DND-41 (cell line): ENCODE measurements at regions not wholly inside any gene's neighbourhood (a gene's known extent, or its start where the extent isn't known, plus 50 kb on each side); places are given as distances from the start of the nearest gene placed in this dataset.

Experiments used
- ATAC-seq: fragments of 200-7000 bp; cut with Tn5 transposase; 3 replicates; pipeline ENCODE4 v1.9.1; 2021; ENCODE audit warnings: low read depth; ENCODE audit not compliant: insufficient read depth
- DNase-seq: peaks from one replicate; pipeline ENCODE4 v3.0.0-alpha.2; 2020
- H2AFZ ChIP-seq: 2 replicates; pipeline ENCODE4 v1.6.0; 2012; ENCODE audit warnings: low read depth, low read length
- H3K27ac ChIP-seq: 2 replicates; pipeline ENCODE4 v1.5.1; 2012; ENCODE audit warnings: low read length, inconsistent platforms
- H3K27me3 ChIP-seq: fragments of 200-600 bp; sonication (generic); 2 replicates; pipeline ENCODE4 v1.6.0; 2012; ENCODE audit warnings: low read length, mild to moderate bottlenecking, inconsistent platforms; ENCODE audit not compliant: insufficient read depth, poor library complexity
- H3K36me3 ChIP-seq: 2 replicates; pipeline ENCODE4 v1.5.1; 2012; ENCODE audit warnings: low read length, inconsistent platforms; ENCODE audit not compliant: insufficient read depth
- H3K4me1 ChIP-seq: 2 replicates; pipeline ENCODE4 v1.5.1; 2012; ENCODE audit warnings: mild to moderate bottlenecking, low read length; ENCODE audit not compliant: insufficient read depth
- H3K4me2 ChIP-seq: 2 replicates; pipeline ENCODE4 v1.6.0; 2012; ENCODE audit warnings: mild to moderate bottlenecking, moderate library complexity, low read length, inconsistent platforms; ENCODE audit not compliant: insufficient read depth
- H3K4me3 ChIP-seq, 2 experiments: fragments of 200-600 bp in 1 of 2; shearing (Covaris generic) in 1 of 2; 2 replicates each; pipeline ENCODE4 v1.5.1; 2012 to 2016; ENCODE audit warnings: inconsistent platforms in 2 of 2, low read length in 2 of 2, mild to moderate bottlenecking in 2 of 2, low read depth in 1 of 2, moderate library complexity in 1 of 2
- H3K79me2 ChIP-seq: 2 replicates; pipeline ENCODE4 v1.6.0; 2012; ENCODE audit warnings: low read length, inconsistent platforms; ENCODE audit not compliant: insufficient read depth
- H3K9ac ChIP-seq: 2 replicates; pipeline ENCODE4 v1.6.0; 2012; ENCODE audit warnings: low read depth, mild to moderate bottlenecking, inconsistent platforms, low read length, moderate library complexity
- H3K9me3 ChIP-seq: 2 replicates; pipeline ENCODE4 v1.5.1; 2012; ENCODE audit warnings: low read length, moderate library complexity, mild to moderate bottlenecking, inconsistent platforms; ENCODE audit not compliant: insufficient read depth, severe bottlenecking
- H4K20me1 ChIP-seq: 2 replicates; pipeline ENCODE4 v1.6.0; 2012; ENCODE audit warnings: low read length; ENCODE audit not compliant: insufficient read depth
- EZH2 ChIP-seq: IDR thresholded peaks from 3 replicates; pipeline ENCODE4 v1.6.1; 2012; ENCODE audit warnings: borderline replicate concordance, low read depth, mild to moderate bottlenecking, moderate library complexity, low read length, inconsistent platforms; ENCODE audit not compliant: severe bottlenecking
- TF ChIP-seq, protein P1 (sequence below): IDR thresholded peaks from 2 replicates; pipeline ENCODE4 v1.5.1; 2012; ENCODE audit warnings: borderline replicate concordance, low read length, moderate library complexity, mild to moderate bottlenecking; ENCODE audit not compliant: poor library complexity, severe bottlenecking; ENCODE audit errors: extremely low read depth

GRCh38 chr6:6926856-6927255 is 180.9 kb upstream of the RREB1 start:
- H3K9ac ChIP-seq = no peak overlapping the region
- TF ChIP-seq EZH2 = no peak
- TF ChIP-seq, protein P1, sequence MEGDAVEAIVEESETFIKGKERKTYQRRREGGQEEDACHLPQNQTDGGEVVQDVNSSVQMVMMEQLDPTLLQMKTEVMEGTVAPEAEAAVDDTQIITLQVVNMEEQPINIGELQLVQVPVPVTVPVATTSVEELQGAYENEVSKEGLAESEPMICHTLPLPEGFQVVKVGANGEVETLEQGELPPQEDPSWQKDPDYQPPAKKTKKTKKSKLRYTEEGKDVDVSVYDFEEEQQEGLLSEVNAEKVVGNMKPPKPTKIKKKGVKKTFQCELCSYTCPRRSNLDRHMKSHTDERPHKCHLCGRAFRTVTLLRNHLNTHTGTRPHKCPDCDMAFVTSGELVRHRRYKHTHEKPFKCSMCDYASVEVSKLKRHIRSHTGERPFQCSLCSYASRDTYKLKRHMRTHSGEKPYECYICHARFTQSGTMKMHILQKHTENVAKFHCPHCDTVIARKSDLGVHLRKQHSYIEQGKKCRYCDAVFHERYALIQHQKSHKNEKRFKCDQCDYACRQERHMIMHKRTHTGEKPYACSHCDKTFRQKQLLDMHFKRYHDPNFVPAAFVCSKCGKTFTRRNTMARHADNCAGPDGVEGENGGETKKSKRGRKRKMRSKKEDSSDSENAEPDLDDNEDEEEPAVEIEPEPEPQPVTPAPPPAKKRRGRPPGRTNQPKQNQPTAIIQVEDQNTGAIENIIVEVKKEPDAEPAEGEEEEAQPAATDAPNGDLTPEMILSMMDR = no peak
- H3K4me2 ChIP-seq = no peak overlapping the region
- no peaks in the 10 kb centered on the region for H4K20me1 ChIP-seq
- H3K36me3 ChIP-seq = no peaks in the 10 kb centered on the region
- no peaks in the 10 kb centered on the region for H3K79me2 ChIP-seq
- DNase-seq = no peak
- no peaks in the 10 kb centered on the region for H3K27me3 ChIP-seq
- H3K27ac ChIP-seq = no peak overlapping the region
- H2AFZ ChIP-seq = no peak overlapping the region
- H3K9me3 ChIP-seq = no peaks in the 10 kb centered on the region
- no peak overlapping the region for H3K4me3 ChIP-seq
- no peaks in the 10 kb centered on the region for H3K4me1 ChIP-seq
- ATAC-seq = no peak

DNA sequence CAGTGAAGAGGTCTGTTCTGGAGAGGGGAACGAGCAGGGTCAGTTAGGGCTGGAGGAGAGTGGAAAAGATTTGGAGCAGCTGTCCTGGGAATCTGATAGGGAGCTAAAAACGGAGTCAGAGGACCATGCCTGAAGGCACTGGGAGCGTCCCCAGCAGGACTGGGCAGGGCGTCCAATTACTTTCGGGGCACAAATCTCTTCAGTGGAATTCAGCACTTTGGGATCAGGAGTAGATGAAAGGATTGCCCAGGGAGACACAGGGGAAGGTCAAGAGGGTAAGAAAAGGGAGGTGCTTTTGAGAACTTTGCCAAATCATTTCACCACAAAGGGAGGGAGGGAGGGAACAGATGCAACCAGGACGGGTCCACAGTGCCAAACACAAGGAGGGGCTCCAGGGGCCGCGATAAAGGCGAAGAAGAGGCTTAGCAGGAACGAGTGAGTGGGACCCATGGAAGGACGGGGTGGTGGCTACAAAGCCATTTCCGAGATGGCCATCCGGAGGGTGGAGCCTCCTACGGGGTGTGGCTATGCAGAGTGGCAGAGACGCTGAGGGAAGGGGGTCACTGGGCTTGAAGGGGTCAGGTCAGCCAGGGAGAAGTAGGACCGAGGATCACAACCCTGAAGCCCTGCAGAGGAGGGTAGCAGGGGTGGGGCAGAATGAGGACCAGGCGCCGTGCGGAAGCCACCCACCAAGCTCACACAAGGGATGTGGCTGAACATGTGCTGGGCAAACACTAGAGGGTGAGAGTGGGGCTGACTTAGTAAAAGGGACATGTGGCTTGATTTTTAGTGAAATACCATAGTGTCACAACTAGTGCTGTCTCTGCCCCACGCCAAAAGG is 180.0 kb upstream of the RREB1 start:
- no peak overlapping the region for H3K9ac ChIP-seq
- ATAC-seq (no peak), DNase-seq (no peak)

DNA sequence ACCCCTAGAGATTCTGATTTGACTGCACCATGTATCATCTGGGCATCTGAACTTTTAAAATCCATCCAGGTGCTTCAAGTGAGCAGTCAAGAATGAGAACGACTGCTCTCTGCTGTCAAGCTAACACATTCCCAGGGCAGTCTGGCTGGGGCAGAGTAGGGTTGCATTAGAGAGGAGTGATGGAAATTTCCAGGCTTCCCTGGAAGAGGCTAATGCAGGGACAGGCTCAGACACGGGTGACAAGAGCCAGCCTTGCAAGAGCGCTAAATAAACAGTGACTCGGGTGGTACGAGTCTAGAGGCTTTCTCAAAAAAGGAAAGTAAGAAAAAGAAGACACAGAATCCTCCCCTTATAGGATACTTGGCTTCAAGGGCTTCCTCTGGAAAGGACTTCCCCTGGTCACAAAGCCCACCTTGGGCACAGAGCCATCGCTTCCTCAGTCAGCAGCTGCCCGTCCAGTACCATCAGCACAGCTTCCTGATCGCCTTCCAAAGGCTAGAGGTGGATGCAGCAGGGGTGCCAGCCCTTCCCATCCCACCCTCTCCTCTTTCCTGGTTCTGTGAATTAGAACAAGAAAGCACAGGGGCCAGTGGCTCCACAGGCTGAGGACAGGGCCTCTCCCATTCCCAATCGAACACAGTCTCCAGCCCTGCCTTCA is 177.4 kb upstream of the RREB1 start:
- H3K9ac ChIP-seq = no peak overlapping the region
- H2AFZ ChIP-seq = no peak overlapping the region
- ATAC-seq = no peak
- H3K27ac ChIP-seq = no peak overlapping the region
- no peaks in the 10 kb centered on the region for H3K9me3 ChIP-seq
- no peak for DNase-seq
- no peaks in the 10 kb centered on the region for H3K4me1 ChIP-seq
- TF ChIP-seq, protein P1 = no peak
- TF ChIP-seq EZH2 = no peak
- H3K36me3 ChIP-seq = no peaks in the 10 kb centered on the region
- no peak overlapping the region for H3K4me3 ChIP-seq
- no peaks in the 10 kb centered on the region for H3K27me3 ChIP-seq
- no peaks in the 10 kb centered on the region for H4K20me1 ChIP-seq
- H3K4me2 ChIP-seq = no peak overlapping the region
- H3K79me2 ChIP-seq = no peaks in the 10 kb centered on the region

More for the DNA sequence above, 180.0 kb upstream of the RREB1 start:
- Histone ChIP-seq H3K36me3 (no peaks in the 10 kb centered on the region), H3K9me3 (no peaks in the 10 kb centered on the region), H4K20me1 (no peaks in the 10 kb centered on the region), H3K27me3 (no peaks in the 10 kb centered on the region), H3K4me1 (no peaks in the 10 kb centered on the region), H2AFZ (no peak overlapping the region), H3K4me3 (no peak overlapping the region), H3K79me2 (no peaks in the 10 kb centered on the region), H3K27ac (no peak overlapping the region), H3K4me2 (no peak overlapping the region)
- TF ChIP-seq, protein P1 = no peak
- TF ChIP-seq EZH2 = no peak
